Endothelial cell (in vitro differentiated cells): ENCODE measurements at regions not wholly inside any gene's neighbourhood (a gene's known extent, or its start where the extent isn't known, plus 50 kb on each side); places are given as distances from the start of the nearest gene placed in this dataset.

ENCODE experiments used
- DNase-seq: peaks from one replicate; pipeline ENCODE4 v3.0.0; 2021; ENCODE audit warnings: low spot score
- H3K27ac Mint-ChIP-seq: one replicate; pipeline ENCODE4 v1.8.0; 2021; ENCODE audit warnings: mixed read lengths, inconsistent platforms; ENCODE audit not compliant: unreplicated experiment
- H3K27me3 Mint-ChIP-seq: one replicate; pipeline ENCODE4 v1.8.0; 2021; ENCODE audit warnings: mild to moderate bottlenecking, moderate library complexity, mixed read lengths, inconsistent platforms; ENCODE audit not compliant: unreplicated experiment
- H3K36me3 Mint-ChIP-seq: one replicate; pipeline ENCODE4 v1.8.0; 2021; ENCODE audit warnings: mild to moderate bottlenecking, low read depth, mixed read lengths, inconsistent platforms; ENCODE audit not compliant: unreplicated experiment
- H3K4me1 Mint-ChIP-seq: one replicate; pipeline ENCODE4 v1.8.0; 2021; ENCODE audit warnings: mild to moderate bottlenecking, mixed read lengths, inconsistent platforms; ENCODE audit not compliant: unreplicated experiment
- H3K4me3 Mint-ChIP-seq: one replicate; pipeline ENCODE4 v1.8.0; 2021; ENCODE audit warnings: mild to moderate bottlenecking, mixed read lengths, inconsistent platforms; ENCODE audit not compliant: unreplicated experiment
- H3K9me3 Mint-ChIP-seq: one replicate; pipeline ENCODE4 v1.8.0; 2021; ENCODE audit warnings: mixed read lengths, inconsistent platforms; ENCODE audit not compliant: unreplicated experiment
- TF ChIP-seq, protein P1 (sequence below): fragments of 200-600 bp; sonication (generic); IDR thresholded peaks from one replicate; pipeline ENCODE4 v1.5.0; 2021; ENCODE audit warnings: antibody characterized with exemption; ENCODE audit not compliant: unreplicated experiment

DNA sequence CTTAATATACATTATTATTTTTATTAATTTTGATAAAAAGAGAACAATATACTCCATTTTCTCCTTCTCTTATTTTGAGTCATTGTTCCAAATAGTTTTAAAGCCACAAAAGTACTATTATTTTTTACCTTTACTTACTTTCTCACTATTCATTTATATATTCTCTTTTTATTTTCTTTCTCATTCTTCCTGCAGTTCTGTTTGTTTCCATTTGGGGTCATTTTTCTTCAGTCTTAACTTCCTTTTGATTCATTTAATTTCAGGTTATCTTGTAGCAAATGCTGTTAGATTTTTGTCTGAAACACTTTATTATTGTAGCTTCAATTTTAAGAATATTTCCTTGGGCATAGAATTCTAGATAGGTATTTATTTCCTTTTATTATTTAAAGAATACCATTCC lies 438.6 kb upstream of the EPHA5 start:
- no peaks in the 10 kb centered on the region for H3K36me3 Mint-ChIP-seq
- no peaks in the 10 kb centered on the region for H3K4me1 Mint-ChIP-seq
- DNase-seq: no peak
- no peaks in the 10 kb centered on the region for H3K27me3 Mint-ChIP-seq
- H3K9me3 Mint-ChIP-seq: no peaks in the 10 kb centered on the region
- H3K4me3 Mint-ChIP-seq: no peak overlapping the region
- no peak overlapping the region for H3K27ac Mint-ChIP-seq
- TF ChIP-seq, protein P1, sequence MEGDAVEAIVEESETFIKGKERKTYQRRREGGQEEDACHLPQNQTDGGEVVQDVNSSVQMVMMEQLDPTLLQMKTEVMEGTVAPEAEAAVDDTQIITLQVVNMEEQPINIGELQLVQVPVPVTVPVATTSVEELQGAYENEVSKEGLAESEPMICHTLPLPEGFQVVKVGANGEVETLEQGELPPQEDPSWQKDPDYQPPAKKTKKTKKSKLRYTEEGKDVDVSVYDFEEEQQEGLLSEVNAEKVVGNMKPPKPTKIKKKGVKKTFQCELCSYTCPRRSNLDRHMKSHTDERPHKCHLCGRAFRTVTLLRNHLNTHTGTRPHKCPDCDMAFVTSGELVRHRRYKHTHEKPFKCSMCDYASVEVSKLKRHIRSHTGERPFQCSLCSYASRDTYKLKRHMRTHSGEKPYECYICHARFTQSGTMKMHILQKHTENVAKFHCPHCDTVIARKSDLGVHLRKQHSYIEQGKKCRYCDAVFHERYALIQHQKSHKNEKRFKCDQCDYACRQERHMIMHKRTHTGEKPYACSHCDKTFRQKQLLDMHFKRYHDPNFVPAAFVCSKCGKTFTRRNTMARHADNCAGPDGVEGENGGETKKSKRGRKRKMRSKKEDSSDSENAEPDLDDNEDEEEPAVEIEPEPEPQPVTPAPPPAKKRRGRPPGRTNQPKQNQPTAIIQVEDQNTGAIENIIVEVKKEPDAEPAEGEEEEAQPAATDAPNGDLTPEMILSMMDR: peak; percentile 28

DNA sequence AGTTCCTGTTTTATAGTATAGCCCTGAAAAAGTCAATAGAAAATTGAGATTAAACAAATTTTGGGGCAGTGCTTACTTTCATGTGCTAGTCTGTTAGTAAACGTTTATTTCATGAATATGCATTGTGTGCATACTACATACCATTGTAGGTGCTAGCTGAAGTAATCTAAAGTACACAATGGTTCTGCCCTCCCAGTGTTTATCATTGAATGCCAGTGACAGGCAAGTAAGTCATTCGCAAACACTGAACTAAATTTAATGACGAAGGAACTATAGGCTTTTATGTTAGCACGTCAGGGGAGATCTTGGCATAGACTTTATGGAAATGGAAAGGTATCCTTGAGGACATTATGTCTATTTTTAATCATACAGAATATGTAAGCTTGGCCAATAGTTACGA lies 426.9 kb upstream of the EPHA5 start:
- no peak for DNase-seq

DNA sequence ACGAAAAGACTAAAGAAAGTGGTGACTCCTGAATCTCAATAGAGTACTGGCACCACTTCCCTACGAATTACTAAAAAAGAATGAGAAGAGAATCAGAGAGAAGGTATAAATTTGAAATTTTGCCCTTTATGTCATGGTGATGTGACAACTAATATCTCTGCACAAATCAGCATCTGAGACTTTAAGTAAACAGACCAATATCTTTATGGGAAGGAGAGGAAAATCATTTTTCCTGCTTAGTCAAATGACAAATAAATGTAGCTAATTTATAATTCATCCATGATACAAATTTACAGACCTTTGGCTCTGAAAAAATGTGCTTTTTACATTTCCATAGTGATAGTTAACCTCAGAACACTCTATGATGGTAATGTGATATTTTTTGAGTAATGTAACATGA lies 424.8 kb upstream of the EPHA5 start:
- DNase-seq: no peak
- Mint-ChIP-seq H3K4me3 (no peak overlapping the region), H3K9me3 (no peaks in the 10 kb centered on the region), H3K27ac (no peak overlapping the region), H3K36me3 (no peaks in the 10 kb centered on the region), H3K4me1 (no peaks in the 10 kb centered on the region), H3K27me3 (peaks cover 4% of the 10 kb centered on the region)
- TF ChIP-seq, protein P1: no peak

More for the DNA sequence above, 426.9 kb upstream of the EPHA5 start:
- Mint-ChIP-seq H3K27ac (no peak overlapping the region), H3K4me3 (no peak overlapping the region), H3K9me3 (no peaks in the 10 kb centered on the region), H3K4me1 (no peaks in the 10 kb centered on the region), H3K27me3 (no peaks in the 10 kb centered on the region), H3K36me3 (no peaks in the 10 kb centered on the region)
- TF ChIP-seq, protein P1: no peak

DNA sequence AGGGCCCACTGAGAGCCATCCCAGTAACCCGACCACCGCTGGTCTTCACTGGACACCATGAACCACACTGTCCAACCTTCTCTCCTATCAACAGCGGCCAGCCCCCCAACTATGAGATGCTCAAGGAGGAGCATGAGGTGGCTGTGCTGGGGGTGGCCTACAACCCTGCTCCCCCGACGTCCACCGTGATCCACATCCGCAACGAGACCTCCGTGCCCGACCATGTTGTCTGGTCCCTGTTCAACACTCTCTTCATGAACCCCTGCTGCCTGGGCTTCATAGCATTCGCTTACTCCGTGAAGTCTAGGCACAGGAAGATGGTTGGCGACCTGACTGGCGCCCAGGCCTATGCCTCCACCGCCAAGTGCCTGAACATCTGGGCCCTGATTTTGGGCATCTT lies 423.8 kb upstream of the EPHA5 start:
- Mint-ChIP-seq H3K36me3 (no peaks in the 10 kb centered on the region), H3K27ac (no peak overlapping the region), H3K4me1 (no peaks in the 10 kb centered on the region), H3K9me3 (no peaks in the 10 kb centered on the region), H3K4me3 (no peak overlapping the region), H3K27me3 (peaks cover 4% of the 10 kb centered on the region)
- no peak for DNase-seq
- TF ChIP-seq, protein P1: no peak

DNA sequence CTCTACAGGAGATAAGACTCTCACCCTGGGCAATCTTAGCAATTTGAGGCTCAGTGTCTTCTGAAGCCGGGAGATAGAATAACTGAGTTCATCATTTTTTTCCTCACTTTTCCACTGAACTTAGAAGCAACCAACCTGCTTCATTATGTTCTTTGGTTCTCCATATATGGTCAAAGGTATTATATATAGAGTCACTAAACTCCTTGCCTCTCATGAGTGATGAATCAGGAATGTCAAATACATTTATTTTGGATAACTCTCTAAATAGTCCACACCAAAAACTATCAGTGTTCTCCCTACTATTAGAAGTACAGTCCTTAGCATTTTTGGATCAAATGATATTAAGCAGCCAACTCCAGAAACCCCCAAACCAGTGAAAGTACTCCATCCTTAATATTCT lies 421.5 kb upstream of the EPHA5 start:
- H3K27ac Mint-ChIP-seq: no peak overlapping the region
- DNase-seq: no peak
- no peaks in the 10 kb centered on the region for H3K4me1 Mint-ChIP-seq
- TF ChIP-seq, protein P1: no peak
- no peak overlapping the region for H3K4me3 Mint-ChIP-seq
- H3K36me3 Mint-ChIP-seq: no peaks in the 10 kb centered on the region
- peaks cover 7% of the 10 kb centered on the region for H3K27me3 Mint-ChIP-seq
- no peaks in the 10 kb centered on the region for H3K9me3 Mint-ChIP-seq
